K562 (cell line): ENCODE measurements at regions not wholly inside any gene's neighbourhood (a gene's known extent, or its start where the extent isn't known, plus 50 kb on each side); places are given as distances from the start of the nearest gene placed in this dataset.
"Not testable (repeated sequence)": the region's sequence is repeated elsewhere in the genome, so short reads cannot be mapped to it uniquely, and the experiment has no call there.

Experiments used
- ATAC-seq: fragments of 200-7000 bp; cut with Tn5 transposase; 3 replicates; pipeline ENCODE4 v1.9.1; 2020; ENCODE audit warnings: moderate library complexity
- BruUV-seq: library from RNA; stranded (reverse); fragments of 400-500 nt; replicated peaks from 2 replicates; lab custom pipeline; 2021; lab: Mats Ljungman, UMichigan
- CTCF ChIA-PET: fragments of 300-600 bp; formaldehyde crosslinking; extraction: SDS; loops from one replicate; lab custom pipeline; 2021; ENCODE audit warnings: low intra/inter-chr PET ratio; lab: Yijun Ruan, JAX
- POLR2A ChIA-PET: fragments of 300-600, 350-650 bp; sonication (Branson Sonifier 250); formaldehyde crosslinking; extraction: SDS; loops from one replicate; lab custom pipeline; 2021; ENCODE audit warnings: antibody characterized with exemption, inconsistent platforms; lab: Yijun Ruan, JAX
- DNase-seq, 4 experiments: peaks; one replicate each; pipeline versions ENCODE4 v3.0.0 to v3.0.0-alpha.2; 2011 to 2018; ENCODE audit warnings: low spot score in 3 of 4, mixed read lengths in 3 of 4; ENCODE audit errors: extremely low read depth in 1 of 4
- FAIRE-seq: peaks from 2 replicates; lab custom pipeline; 2011; peaks lifted over from hg19 to GRCh38; lab: Jason Lieb, UNC
- H2AFZ ChIP-seq: 2 replicates; pipeline ENCODE4 v1.6.0; 2011; ENCODE audit warnings: low read depth, low read length, control low read depth, inconsistent platforms
- H3K27ac ChIP-seq: fragments of 200-600 bp; 3 replicates; pipeline ENCODE4 v1.8.0; 2011; ENCODE audit warnings: low read depth, mild to moderate bottlenecking, control low read depth, inconsistent platforms, low read length, moderate library complexity, mixed read lengths; ENCODE audit errors: extremely low read depth
- H3K27me3 ChIP-seq, 2 experiments: fragments of 300-600 bp in 1 of 2; 2 replicates in 1 of 2; 3 replicates in 1 of 2; pipeline versions ENCODE4 v1.6.0 to v1.8.0; 2011; ENCODE audit warnings: inconsistent platforms in 2 of 2, low read length in 2 of 2, mild to moderate bottlenecking in 1 of 2, mixed read lengths in 1 of 2, moderate library complexity in 1 of 2; ENCODE audit not compliant: control insufficient read depth in 2 of 2, insufficient read depth in 2 of 2
- H3K36me3 ChIP-seq: fragments of 300-600 bp; 3 replicates; pipeline ENCODE4 v1.8.0; 2011; ENCODE audit warnings: mild to moderate bottlenecking, low read length, inconsistent platforms; ENCODE audit not compliant: control insufficient read depth, insufficient read depth
- H3K4me1 ChIP-seq, 2 experiments: fragments of 200-600 bp in 1 of 2; replicated peaks in 1 of 2; 2 replicates in 1 of 2; 3 replicates in 1 of 2; pipeline versions ENCODE4 v1.5.1 to v1.8.0; 2011; ENCODE audit warnings: inconsistent platforms in 2 of 2, low read length in 2 of 2, mild to moderate bottlenecking in 1 of 2, mixed read lengths in 1 of 2, moderate library complexity in 1 of 2; ENCODE audit not compliant: control insufficient read depth in 2 of 2, insufficient read depth in 2 of 2
- H3K4me2 ChIP-seq: 2 replicates; pipeline ENCODE4 v1.6.1; 2011; ENCODE audit warnings: low read length, control low read depth, inconsistent platforms, mixed read lengths; ENCODE audit not compliant: insufficient read depth
- H3K4me3 ChIP-seq: fragments of 200-600 bp; sonication (generic), shearing (Covaris generic); 2 replicates; pipeline ENCODE4 v1.5.1; 2016; ENCODE audit warnings: control low read depth, inconsistent platforms
- H3K79me2 ChIP-seq: fragments of 200-600 bp; 3 replicates; pipeline ENCODE4 v1.8.0; 2011; ENCODE audit warnings: low read length, inconsistent platforms; ENCODE audit not compliant: control insufficient read depth, insufficient read depth
- H3K9ac ChIP-seq, 2 experiments: 2 replicates each; pipeline versions ENCODE4 v1.6.0 to v1.6.1; 2011; ENCODE audit warnings: low read depth in 2 of 2, low read length in 2 of 2, control low read depth in 1 of 2, inconsistent platforms in 1 of 2, mild to moderate bottlenecking in 1 of 2, mixed read lengths in 1 of 2; ENCODE audit not compliant: insufficient read depth in 1 of 2
- H3K9me1 ChIP-seq: one replicate; pipeline ENCODE4 v1.6.0; 2011; ENCODE audit warnings: inconsistent platforms, mild to moderate bottlenecking, low read length, moderate library complexity; ENCODE audit not compliant: control insufficient read depth, insufficient read depth
- H3K9me3 ChIP-seq: replicated peaks from 2 replicates; pipeline ENCODE4 v1.5.1; 2011; ENCODE audit warnings: low read depth, low read length, inconsistent platforms; ENCODE audit not compliant: control insufficient read depth, insufficient read depth
- H4K20me1 ChIP-seq: replicated peaks from 2 replicates; pipeline ENCODE4 v1.6.1; 2011; ENCODE audit warnings: low read length, inconsistent platforms, mixed read lengths; ENCODE audit not compliant: control insufficient read depth, insufficient read depth
- CCNT2 ChIP-seq: IDR thresholded peaks from 2 replicates; pipeline ENCODE4 v1.6.1; 2011; ENCODE audit warnings: borderline replicate concordance, low read depth, mild to moderate bottlenecking, moderate library complexity, mixed read lengths, low read length; ENCODE audit not compliant: insufficient read length; ENCODE audit errors: extremely low read depth
- CHAMP1 ChIP-seq: fragments of 450-650 bp; IDR thresholded peaks from 2 replicates; pipeline ENCODE4 v1.6.1; 2016; ENCODE audit warnings: mild to moderate bottlenecking
- CXXC5 ChIP-seq: fragments of 250-450 bp; sonication (Bioruptor Pico); IDR thresholded peaks from 2 replicates; pipeline ENCODE4 v1.8.0; 2022; ENCODE audit warnings: inconsistent platforms, mild to moderate bottlenecking, moderate library complexity
- E2F6 ChIP-seq, 2 experiments: IDR thresholded peaks; 2 replicates each; pipeline ENCODE4 v1.6.1; 2011; ENCODE audit warnings: borderline replicate concordance in 1 of 2, control low read depth in 1 of 2, low read depth in 1 of 2, low read length in 1 of 2, mild to moderate bottlenecking in 1 of 2, mixed read lengths in 1 of 2, moderate library complexity in 1 of 2; ENCODE audit not compliant: insufficient read depth in 1 of 2, insufficient read length in 1 of 2, poor library complexity in 1 of 2, severe bottlenecking in 1 of 2; ENCODE audit errors: extremely low read depth in 1 of 2
- HDAC1 ChIP-seq, 2 experiments: fragments of 450-650 bp; IDR thresholded peaks; 2 replicates each; pipeline ENCODE4 v1.6.1; 2016 to 2017; ENCODE audit warnings: inconsistent platforms in 1 of 2, mild to moderate bottlenecking in 1 of 2, moderate library complexity in 1 of 2
- HDAC3 ChIP-seq: fragments of 450-650 bp; IDR thresholded peaks from 2 replicates; pipeline ENCODE4 v1.6.1; 2018; ENCODE audit warnings: borderline replicate concordance, mild to moderate bottlenecking, moderate library complexity; ENCODE audit not compliant: partially characterized antibody
- KHSRP ChIP-seq: fragments of 450-650 bp; IDR thresholded peaks from 2 replicates; pipeline ENCODE4 v1.6.1; 2017
- L3MBTL2 ChIP-seq: fragments of 450-650 bp; IDR thresholded peaks from 2 replicates; pipeline ENCODE4 v1.6.1; 2016; ENCODE audit warnings: mild to moderate bottlenecking, moderate library complexity
- MNT ChIP-seq, 2 experiments: fragments of 450-650 bp; conservative IDR thresholded peaks; 2 replicates each; pipeline ENCODE4 v1.6.1; 2017; ENCODE audit warnings: mild to moderate bottlenecking in 2 of 2, moderate library complexity in 2 of 2
- MTA2 ChIP-seq: fragments of 450-650 bp; IDR thresholded peaks from 2 replicates; pipeline ENCODE4 v1.6.1; 2016; ENCODE audit warnings: low read depth
- PHB2 ChIP-seq: fragments of 450-650 bp; IDR thresholded peaks from 2 replicates; pipeline ENCODE4 v1.6.1; 2017; ENCODE audit warnings: low read depth
- SMAD4 ChIP-seq: fragments of 250-450 bp; sonication (Bioruptor Pico); conservative IDR thresholded peaks from 2 replicates; pipeline ENCODE4 v1.8.0; 2021; ENCODE audit warnings: inconsistent platforms, mild to moderate bottlenecking, moderate library complexity
- SOX6 ChIP-seq: fragments of 450-650 bp; IDR thresholded peaks from 2 replicates; pipeline ENCODE4 v1.6.1; 2014; ENCODE audit warnings: mild to moderate bottlenecking
- TFAP4 ChIP-seq: sonication (generic); formaldehyde crosslinking; IDR thresholded peaks from 2 replicates; pipeline ENCODE4 v1.8.0; 2022; ENCODE audit warnings: missing genetic modification reagents, mild to moderate bottlenecking, moderate library complexity, borderline replicate concordance
- TRIM24 ChIP-seq, 2 experiments: fragments of 450-650 bp; IDR thresholded peaks; 2 replicates each; pipeline ENCODE4 v1.6.1; 2016
- WGBS: fragments of 100-300 bp; shearing (Covaris generic); methylation state at CpG from one replicate; pipeline ENCODE4 v1.1.6; 2016; ENCODE audit warnings: low coverage, mixed read lengths; ENCODE audit not compliant: insufficient coverage; ENCODE audit errors: missing lambda C conversion rate; 5-methylcytosine and 5-hydroxymethylcytosine counted together
- in situ Hi-C: fragments of 300-500 bp; cut with MboI; formaldehyde crosslinking; loops from 4 replicates; pipeline ENCODE4 v1.15.0; 2018; ENCODE audit warnings: inconsistent platforms, mixed read lengths
- intact Hi-C: fragments of 100-400 bp; cut with micrococcal nuclease; formaldehyde crosslinking; loops from 2 replicates; pipeline ENCODE4 v1.14.2; 2022

GRCh38 chr13:18824678-18825077 is 356.9 kb downstream of the TUBA3C start:
- 0% methylated on average over 1 of the region's 1 CpG for WGBS
- POLR2A ChIA-PET, H3K27me3 ChIP-seq, H3K27ac ChIP-seq, H3K79me2 ChIP-seq, intact Hi-C loops, H2AFZ ChIP-seq, H3K9ac ChIP-seq, H3K4me2 ChIP-seq, in situ Hi-C loops, H3K9me3 ChIP-seq, H3K4me3 ChIP-seq, H3K36me3 ChIP-seq, H3K4me1 ChIP-seq, CTCF ChIA-PET, H4K20me1 ChIP-seq, H3K9me1 ChIP-seq, BruUV-seq: not testable (repeated sequence)
- FAIRE-seq (peak; percentile 55), ATAC-seq (peak; percentile 64; the same call in 1 of the 3 replicates), DNase-seq (peak in 1 of 4 experiments; percentile 90)
- peak; percentile 71 for TF ChIP-seq PHB2
- TF ChIP-seq CXXC5 (CRISPR knock-in tag), result peak; percentile 65
- TF ChIP-seq KHSRP, result 0 out of 2 replicates have a peak, but pooled peaks have one; percentile 17
- TF ChIP-seq E2F6 (IDR thresholded peaks at IDR 0.05; ENCODE audit: borderline replicate concordance in 1 of 2, extremely low read depth in 1 of 2, insufficient read depth in 1 of 2, insufficient read length in 1 of 2, low read depth in 1 of 2, low read length in 1 of 2, poor library complexity in 1 of 2, severe bottlenecking in 1 of 2), result peak in 1 of 2 experiments; percentile 39
- peak; percentile 59; the same call in 1 of the 2 replicates for TF ChIP-seq CHAMP1
- TF ChIP-seq TRIM24 (IDR thresholded peaks at IDR 0.05), result peak; percentile 85 to 88
- TF ChIP-seq TFAP4 (CRISPR knock-in tag), result peak; percentile 19; the same call in 1 of the 2 replicates
- peak; percentile 37 for TF ChIP-seq HDAC3
- TF ChIP-seq CCNT2, result peak; percentile 40
- peak; percentile 75 for TF ChIP-seq SOX6
- peak; percentile 34; the same call in 1 of the 2 replicates for TF ChIP-seq SMAD4 (CRISPR knock-in tag)
- peak; percentile 89 for TF ChIP-seq MTA2
- TF ChIP-seq MNT (conservative IDR thresholded peaks at IDR 0.05), result peak in 1 of 2 experiments; percentile 70; a peak in 2 of 4 replicates
- peak; percentile 52 for TF ChIP-seq L3MBTL2
- 0 out of 4 replicates have a peak, but pooled peaks of 1 of the 2 experiments have one; percentile 37 for TF ChIP-seq HDAC1 (IDR thresholded peaks at IDR 0.05)
